Prostate gland (tissue), 2 donors: ENCODE measurements at regions not wholly inside any gene's neighbourhood (a gene's known extent, or its start where the extent isn't known, plus 50 kb on each side); places are given as distances from the start of the nearest gene placed in this dataset.

Experiments used
- POLR2A ChIP-seq: fragments of 450-650 bp; IDR thresholded peaks from one replicate; pipeline ENCODE4 v1.6.1; 2016; ENCODE audit warnings: antibody characterized with exemption, mild to moderate bottlenecking
- POLR2AphosphoS5 ChIP-seq: sonication (generic); formaldehyde crosslinking; IDR thresholded peaks from one replicate; pipeline ENCODE4 v1.6.1; 2017; ENCODE audit warnings: antibody characterized with exemption
- TF ChIP-seq, protein P1 (sequence below), 4 experiments: fragments of 200-600 bp in 2 of 4; fragments of 450-650 bp in 2 of 4; sonication (generic) in 2 of 4; IDR thresholded peaks; 1 replicate in 3 of 4; 2 replicates in 1 of 4; pipeline ENCODE4 v1.5.1; 2016 to 2019; ENCODE audit warnings: antibody characterized with exemption in 4 of 4, mild to moderate bottlenecking in 2 of 4, moderate library complexity in 2 of 4

DNA sequence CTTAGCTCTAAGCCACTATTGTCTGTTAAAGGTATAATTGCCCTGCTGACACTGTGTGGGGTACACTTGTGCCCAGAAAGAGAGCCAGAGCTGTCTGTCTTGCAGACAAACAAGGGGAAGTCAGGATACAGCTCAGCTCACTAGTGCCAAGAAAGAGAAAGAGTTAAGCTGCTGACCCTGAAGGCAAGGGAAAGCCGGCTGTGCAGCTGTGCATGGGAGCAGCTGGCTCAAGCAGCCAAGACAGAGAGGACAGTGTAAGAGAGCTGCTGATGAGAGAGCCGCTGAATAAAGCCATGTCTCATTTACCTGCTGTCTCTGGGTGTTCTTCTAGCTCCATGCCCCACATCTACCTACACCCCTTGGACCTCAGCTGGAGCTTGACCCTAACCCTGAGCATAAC, 428.1 kb upstream of the NAALADL2 start:
- no peak for TF ChIP-seq POLR2A
- TF ChIP-seq, protein P1, sequence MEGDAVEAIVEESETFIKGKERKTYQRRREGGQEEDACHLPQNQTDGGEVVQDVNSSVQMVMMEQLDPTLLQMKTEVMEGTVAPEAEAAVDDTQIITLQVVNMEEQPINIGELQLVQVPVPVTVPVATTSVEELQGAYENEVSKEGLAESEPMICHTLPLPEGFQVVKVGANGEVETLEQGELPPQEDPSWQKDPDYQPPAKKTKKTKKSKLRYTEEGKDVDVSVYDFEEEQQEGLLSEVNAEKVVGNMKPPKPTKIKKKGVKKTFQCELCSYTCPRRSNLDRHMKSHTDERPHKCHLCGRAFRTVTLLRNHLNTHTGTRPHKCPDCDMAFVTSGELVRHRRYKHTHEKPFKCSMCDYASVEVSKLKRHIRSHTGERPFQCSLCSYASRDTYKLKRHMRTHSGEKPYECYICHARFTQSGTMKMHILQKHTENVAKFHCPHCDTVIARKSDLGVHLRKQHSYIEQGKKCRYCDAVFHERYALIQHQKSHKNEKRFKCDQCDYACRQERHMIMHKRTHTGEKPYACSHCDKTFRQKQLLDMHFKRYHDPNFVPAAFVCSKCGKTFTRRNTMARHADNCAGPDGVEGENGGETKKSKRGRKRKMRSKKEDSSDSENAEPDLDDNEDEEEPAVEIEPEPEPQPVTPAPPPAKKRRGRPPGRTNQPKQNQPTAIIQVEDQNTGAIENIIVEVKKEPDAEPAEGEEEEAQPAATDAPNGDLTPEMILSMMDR (IDR thresholded peaks at IDR 0.05): no peak
- no peak for TF ChIP-seq POLR2AphosphoS5
